Retina (tissue), 1 donor: ENCODE measurements at regions not wholly inside any gene's neighbourhood (a gene's known extent, or its start where the extent isn't known, plus 50 kb on each side); places are given as distances from the start of the nearest gene placed in this dataset.
A peak's percentile ranks its signal among the peaks of the same experiment; 100 is the strongest.

Experiments
- DNase-seq: peaks from one replicate; pipeline ENCODE4 v3.0.0-alpha.2; 2016

GRCh38 chr4:162456106-162456505, 292.3 kb upstream of the FSTL5 start:
- no peak for DNase-seq

GRCh38 chr4:162450531-162451035, 286.8 kb upstream of the FSTL5 start:
- no peak for DNase-seq

- no peak for DNase-seq
Observed at GRCh38 chr4:162443510-162443909, 279.7 kb upstream of the FSTL5 start.

GRCh38 chr4:162442128-162442527, 278.3 kb upstream of the FSTL5 start:
- no peak for DNase-seq

DNA sequence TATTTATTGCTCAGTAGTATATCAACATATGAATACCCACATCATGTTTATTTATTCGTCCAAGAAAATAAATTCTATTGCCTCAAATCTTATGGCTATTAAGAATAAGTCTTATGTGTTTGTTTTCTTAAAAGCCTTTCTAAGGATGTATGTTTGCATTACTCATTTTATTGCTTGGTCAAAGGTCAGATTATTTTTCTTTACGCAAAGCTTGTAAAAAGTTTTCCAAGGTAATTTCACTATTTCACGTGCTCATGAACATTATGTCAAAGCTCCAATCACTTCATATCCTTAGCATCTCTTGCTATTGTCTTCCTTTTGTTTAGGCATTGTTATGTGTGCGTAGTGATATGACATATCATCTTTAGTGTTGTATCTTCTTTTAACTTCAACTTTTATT, 258.5 kb upstream of the FSTL5 start:
- no peak for DNase-seq

DNA sequence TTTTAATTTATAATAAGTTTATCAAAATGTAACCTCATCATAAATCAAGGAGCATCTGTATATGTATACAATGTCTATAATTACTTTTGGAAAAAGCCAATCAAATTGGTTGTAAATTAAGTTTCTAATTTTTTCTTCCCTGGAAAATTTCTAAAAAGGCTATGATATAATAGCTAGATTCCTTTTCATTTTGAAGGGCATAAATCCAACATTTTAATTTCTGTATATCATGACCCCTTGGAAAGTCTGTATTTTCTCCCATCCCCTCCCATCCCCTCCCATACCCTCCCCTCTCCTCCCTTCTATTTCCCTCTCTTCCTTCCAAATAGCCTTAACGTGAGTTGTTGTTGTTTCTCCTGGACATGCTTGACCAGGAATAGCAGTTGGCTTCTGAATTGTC, 247.1 kb upstream of the FSTL5 start:
- DNase-seq: no peak

DNA sequence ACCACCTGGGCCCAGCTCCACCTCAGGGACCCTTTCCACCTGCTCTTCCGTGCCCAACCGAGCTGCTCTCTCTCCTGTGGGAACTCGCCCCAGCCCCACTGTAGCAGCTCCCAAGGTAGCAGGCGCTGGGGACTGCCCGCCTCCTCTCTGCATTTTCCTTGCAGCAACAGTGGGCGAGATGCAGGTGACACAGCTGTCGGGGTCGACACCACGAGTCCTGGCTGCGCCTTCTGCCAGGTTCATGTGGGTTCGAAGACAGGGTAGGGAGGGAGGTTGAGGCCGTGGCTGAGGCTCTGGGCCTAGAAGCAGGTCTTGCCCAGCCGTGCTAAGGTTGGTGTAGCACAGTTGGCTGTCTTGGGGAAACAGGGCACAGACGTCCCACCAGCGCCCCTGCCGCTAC, 245.2 kb upstream of the FSTL5 start:
- DNase-seq: no peak

- DNase-seq: no peak
Observed at GRCh38 chr4:162408309-162408708, 244.5 kb upstream of the FSTL5 start.

GRCh38 chr4:162406637-162407365, 243.0 kb upstream of the FSTL5 start:
- no peak for DNase-seq

DNA sequence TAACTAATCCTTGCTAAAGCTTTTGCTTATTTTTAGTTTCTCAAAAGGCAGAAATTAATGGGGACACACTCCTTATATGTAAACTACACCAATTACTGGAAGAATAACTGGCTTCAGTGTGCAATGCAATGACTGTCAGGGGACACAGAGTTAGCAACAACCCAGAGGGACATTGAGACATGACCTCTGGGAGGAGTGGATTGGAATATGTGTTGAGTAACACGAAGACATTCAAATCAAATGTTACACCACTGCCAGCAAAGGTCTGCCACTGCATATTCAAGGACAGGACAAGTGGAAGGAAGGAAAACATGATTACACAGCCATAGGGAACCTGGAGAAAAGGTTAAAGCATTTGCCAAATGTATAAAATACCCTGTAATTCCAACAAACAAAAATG, 240.1 kb upstream of the FSTL5 start:
- no peak for DNase-seq

GRCh38 chr4:162403419-162403818, 239.6 kb upstream of the FSTL5 start:
- DNase-seq: peak; percentile 32

DNA sequence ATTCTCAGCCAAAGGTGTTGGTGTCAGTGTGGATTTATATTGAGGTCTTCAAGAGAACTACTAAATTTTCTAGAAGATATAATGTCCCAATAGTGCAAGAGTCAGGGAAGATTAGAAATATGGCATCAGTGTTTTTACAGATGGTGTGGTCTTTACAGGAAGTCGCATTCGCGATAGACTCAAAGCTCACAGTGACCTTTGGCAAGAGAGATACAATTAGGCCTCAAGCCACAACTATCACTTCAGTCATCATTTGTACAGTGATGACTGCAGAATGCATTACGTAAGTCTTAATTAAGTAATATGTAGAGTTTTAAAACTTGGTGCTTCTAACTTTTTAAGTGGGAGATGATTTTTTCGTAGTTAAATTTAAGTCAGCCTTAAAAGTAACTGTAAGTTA, 237.2 kb upstream of the FSTL5 start:
- DNase-seq: no peak

- no peak for DNase-seq
Observed at GRCh38 chr4:162392946-162393345, 229.1 kb upstream of the FSTL5 start.

GRCh38 chr4:162366146-162366545, 202.3 kb upstream of the FSTL5 start:
- DNase-seq: no peak

DNA sequence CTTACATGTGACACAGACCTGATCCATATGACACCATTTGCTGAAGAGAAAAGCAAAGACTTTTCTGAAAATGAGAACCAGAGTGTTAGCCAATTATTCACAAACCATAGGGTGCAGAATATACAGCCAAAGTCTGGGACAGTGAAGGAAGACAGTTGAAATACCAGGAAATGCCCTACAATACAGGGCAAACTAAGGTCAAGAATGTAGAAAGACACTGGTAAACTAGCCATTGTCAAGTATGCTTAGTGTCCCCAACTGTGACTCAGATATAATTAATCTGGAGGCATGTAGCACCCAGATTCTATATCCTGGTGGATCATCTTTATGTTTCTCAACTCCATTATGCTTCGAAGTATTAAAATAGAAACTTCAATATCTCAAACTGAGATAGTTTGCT, 200.9 kb upstream of the FSTL5 start:
- peak; percentile 24 for DNase-seq

- no peak for DNase-seq
Observed at GRCh38 chr4:162360369-162361149, 196.8 kb upstream of the FSTL5 start.

GRCh38 chr4:162356181-162356580, 192.4 kb upstream of the FSTL5 start:
- no peak for DNase-seq

GRCh38 chr4:162352580-162353107, 188.8 kb upstream of the FSTL5 start:
- DNase-seq: no peak

- no peak for DNase-seq
Observed at GRCh38 chr4:162350331-162350730, 186.5 kb upstream of the FSTL5 start.

GRCh38 chr4:162349395-162349794, 185.6 kb upstream of the FSTL5 start:
- no peak for DNase-seq

- no peak for DNase-seq
Observed at GRCh38 chr4:162347842-162348213, 184.0 kb upstream of the FSTL5 start.

GRCh38 chr4:162347156-162347841, 183.5 kb upstream of the FSTL5 start:
- DNase-seq: no peak

GRCh38 chr4:162343967-162344366, 180.2 kb upstream of the FSTL5 start:
- no peak for DNase-seq

GRCh38 chr4:162341533-162341932, 177.7 kb upstream of the FSTL5 start:
- no peak for DNase-seq
